GM12892 (cell line): ENCODE measurements at regions not wholly inside any gene's neighbourhood (a gene's known extent, or its start where the extent isn't known, plus 50 kb on each side); places are given as distances from the start of the nearest gene placed in this dataset.

ENCODE experiments used
- POLR2A ChIP-seq: IDR thresholded peaks from 2 replicates; pipeline ENCODE4 v1.6.1; 2011; ENCODE audit warnings: low read depth, low read length, control low read depth
- POLR2AphosphoS5 ChIP-seq: IDR thresholded peaks from 2 replicates; pipeline ENCODE4 v1.6.1; 2011; ENCODE audit warnings: low read depth, low read length, control low read depth

- TF ChIP-seq POLR2AphosphoS5 (no peak), POLR2A (no peak)
These were observed 149.4 kb downstream of the SOX3 start for GRCh38 chrX:140355429-140355828.
